GM12878 (cell line): ENCODE measurements at regions not wholly inside any gene's neighbourhood (a gene's known extent, or its start where the extent isn't known, plus 50 kb on each side); places are given as distances from the start of the nearest gene placed in this dataset.

Experiments
- ATAC-seq: fragments of 200-7000 bp; cut with Tn5 transposase; 3 replicates; pipeline ENCODE4 v1.9.1; 2020; ENCODE audit warnings: mild to moderate bottlenecking, moderate library complexity
- BruUV-seq: library from RNA; stranded (reverse); fragments of 400-500 nt; replicated peaks from 2 replicates; lab custom pipeline; 2021; lab: Mats Ljungman, UMichigan
- CTCF ChIA-PET: fragments of 300-600 bp; sonication (Branson Sonifier 250); formaldehyde crosslinking; extraction: SDS; loops from one replicate; lab custom pipeline; 2021; ENCODE audit warnings: inconsistent platforms; lab: Yijun Ruan, JAX
- POLR2A ChIA-PET: fragments of 350-600 bp; formaldehyde crosslinking; extraction: SDS; loops from one replicate; lab custom pipeline; 2021; ENCODE audit warnings: inconsistent platforms; lab: Charles Lee
- RAD21 ChIA-PET: fragments of 300-600 bp; sonication (Branson Sonifier 250); formaldehyde crosslinking; loops from one replicate; lab custom pipeline; 2023; ENCODE audit warnings: antibody characterized with exemption; ENCODE audit not compliant: unreplicated experiment; lab: Charles Lee
- SMC1A ChIA-PET: fragments of 300-600 bp; sonication (Branson Sonifier 250); formaldehyde crosslinking; loops from one replicate; lab custom pipeline; 2023; ENCODE audit not compliant: unreplicated experiment, uncharacterized antibody; lab: Charles Lee
- DNase-seq: peaks from one replicate; pipeline ENCODE4 v3.0.0-alpha.2; 2011; ENCODE audit warnings: low read depth, low spot score
- FAIRE-seq: peaks from 3 replicates; lab custom pipeline; 2011; peaks lifted over from hg19 to GRCh38; lab: Jason Lieb, UNC
- H2AFZ ChIP-seq: 2 replicates; pipeline ENCODE4 v1.6.0; 2011; ENCODE audit warnings: low read depth, low read length, control low read depth; ENCODE audit not compliant: control insufficient read depth
- H3K27ac ChIP-seq: 2 replicates; pipeline ENCODE4 v1.5.1; 2011; ENCODE audit warnings: control low read depth; ENCODE audit not compliant: control insufficient read depth, insufficient read depth
- H3K27me3 ChIP-seq, 2 experiments: replicated peaks in 1 of 2; 2 replicates each; pipeline versions ENCODE4 v1.6.0 to v1.6.1; 2011; ENCODE audit warnings: low read length in 1 of 2; ENCODE audit not compliant: control insufficient read depth in 2 of 2, insufficient read depth in 2 of 2
- H3K36me3 ChIP-seq, 2 experiments: 2 replicates each; pipeline ENCODE4 v1.5.1; 2011; ENCODE audit warnings: low read length in 1 of 2; ENCODE audit not compliant: control insufficient read depth in 2 of 2, insufficient read depth in 2 of 2
- H3K4me1 ChIP-seq: 2 replicates; pipeline ENCODE4 v1.6.1; 2011; ENCODE audit warnings: mild to moderate bottlenecking, low read length, moderate library complexity, mixed read lengths; ENCODE audit not compliant: control insufficient read depth, insufficient read depth
- H3K4me2 ChIP-seq: 2 replicates; pipeline ENCODE4 v1.6.0; 2011; ENCODE audit warnings: control low read depth; ENCODE audit not compliant: control insufficient read depth, insufficient read depth
- H3K4me3 ChIP-seq: fragments of 200-600 bp; sonication (generic); 2 replicates; pipeline ENCODE4 v1.5.1; 2016
- H3K79me2 ChIP-seq: 2 replicates; pipeline ENCODE4 v1.6.0; 2011; ENCODE audit warnings: low read length; ENCODE audit not compliant: control insufficient read depth, insufficient read depth
- H3K9ac ChIP-seq: 2 replicates; pipeline ENCODE4 v1.8.0; 2011; ENCODE audit warnings: low read length, control low read depth, mixed read lengths; ENCODE audit not compliant: control insufficient read depth, insufficient read depth
- H3K9me3 ChIP-seq: replicated peaks from 3 replicates; pipeline ENCODE4 v1.5.1; 2011; ENCODE audit warnings: mild to moderate bottlenecking, low read length; ENCODE audit not compliant: control insufficient read depth, insufficient read depth
- H4K20me1 ChIP-seq: 2 replicates; pipeline ENCODE4 v1.6.0; 2011; ENCODE audit not compliant: control insufficient read depth, insufficient read depth
- BACH1 ChIP-seq: fragments of 450-650 bp; IDR thresholded peaks from 2 replicates; pipeline ENCODE4 v1.6.1; 2017; ENCODE audit warnings: mild to moderate bottlenecking, borderline replicate concordance
- BRCA1 ChIP-seq: IDR thresholded peaks from 2 replicates; pipeline ENCODE4 v1.6.1; 2011; ENCODE audit warnings: low read depth, low read length, improper control_type of control experiment
- CBX5 ChIP-seq: sonication (generic); IDR thresholded peaks from 2 replicates; pipeline ENCODE4 v1.6.1; 2016; ENCODE audit warnings: low read depth, moderate library complexity, mild to moderate bottlenecking, inconsistent platforms
- DPF2 ChIP-seq: fragments of 450-650 bp; IDR thresholded peaks from 2 replicates; pipeline ENCODE4 v1.6.1; 2017; ENCODE audit warnings: mild to moderate bottlenecking
- GATAD2B ChIP-seq: fragments of 450-650 bp; conservative IDR thresholded peaks from 2 replicates; pipeline ENCODE4 v1.6.1; 2017; ENCODE audit warnings: low read depth, mild to moderate bottlenecking, moderate library complexity
- NBN ChIP-seq: fragments of 450-650 bp; IDR thresholded peaks from 2 replicates; pipeline ENCODE4 v1.6.1; 2016
- RB1 ChIP-seq: fragments of 450-650 bp; formaldehyde crosslinking; IDR thresholded peaks from 2 replicates; pipeline ENCODE4 v1.6.1; 2017; ENCODE audit warnings: mild to moderate bottlenecking, borderline replicate concordance
- ZBED1 ChIP-seq: IDR thresholded peaks from 2 replicates; pipeline ENCODE4 v1.6.1; 2016; ENCODE audit warnings: borderline replicate concordance
- ZSCAN29 ChIP-seq: fragments of 450-650 bp; IDR thresholded peaks from 2 replicates; pipeline ENCODE4 v1.6.1; 2017; ENCODE audit warnings: mild to moderate bottlenecking, moderate library complexity
- whole genome bisulfite sequencing: methylation state at CpG from one replicate; pipeline ENCODE4 v1.1.6; 2016; ENCODE audit warnings: low lambda C conversion rate; ENCODE audit not compliant: insufficient replicate concordance, insufficient coverage; ENCODE audit errors: missing lambda C conversion rate; 5-methylcytosine and 5-hydroxymethylcytosine counted together
- in situ Hi-C: fragments of 300-500 bp; cut with MboI; formaldehyde crosslinking; loops from 9 replicates; pipeline ENCODE4 v1.14.3; 2018; ENCODE audit warnings: mixed read lengths
- intact Hi-C: fragments of 100-400 bp; cut with micrococcal nuclease; formaldehyde crosslinking; loops from one replicate; pipeline ENCODE4 v1.14.2; 2022; ENCODE audit not compliant: unreplicated experiment
- TF ChIP-seq, protein P1 (sequence below): fragments of 450-650 bp; IDR thresholded peaks from 2 replicates; pipeline ENCODE4 v1.6.1; 2016; ENCODE audit warnings: mild to moderate bottlenecking
- TF ChIP-seq, protein P2 (sequence below): fragments of 450-650 bp; IDR thresholded peaks from 2 replicates; pipeline ENCODE4 v1.6.1; 2017; ENCODE audit warnings: borderline replicate concordance

DNA sequence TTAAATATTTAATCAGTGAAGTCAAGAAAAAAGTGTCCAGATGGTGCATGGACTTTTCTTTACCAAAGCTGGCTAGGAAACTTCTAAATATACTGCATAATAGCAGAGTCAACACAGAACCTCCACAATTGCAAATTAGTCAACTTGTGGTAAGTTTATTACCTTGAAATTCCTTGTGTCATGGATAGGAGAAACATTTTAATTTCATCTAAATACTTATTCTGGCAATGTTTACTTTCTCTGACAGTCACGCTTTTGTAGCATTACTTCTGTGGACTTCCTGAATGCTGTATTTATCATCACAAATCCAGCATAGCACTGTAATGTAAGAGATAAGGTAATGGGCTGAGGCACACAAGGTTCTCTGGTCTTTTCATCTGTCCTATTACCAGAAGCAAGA lies 2266.1 kb downstream of the PCDH7 start:
- no peaks in the 10 kb centered on the region for H3K36me3 ChIP-seq
- ATAC-seq (no peak), FAIRE-seq (no peak), DNase-seq (no peak)
- no TSS peak for BruUV-seq
- no peak overlapping the region for H3K4me3 ChIP-seq
- 0% methylated on average over 1 of the region's 1 CpG for whole genome bisulfite sequencing
- RAD21 ChIA-PET: no interaction called here
- in situ Hi-C loops (no loop called here), intact Hi-C loops (no loop called here)
- SMC1A ChIA-PET: no interaction called here
- no peaks in the 10 kb centered on the region for H3K27me3 ChIP-seq
- H2AFZ ChIP-seq: no peak overlapping the region
- no peak overlapping the region for H3K27ac ChIP-seq
- POLR2A ChIA-PET: no interaction called here
- H4K20me1 ChIP-seq: no peaks in the 10 kb centered on the region
- TF ChIP-seq GATAD2B (no peak), BRCA1 (no peak), ZBED1 (no peak), NBN (no peak), DPF2 (no peak), BACH1 (no peak), ZSCAN29 (no peak), CBX5 (no peak), RB1 (no peak)
- TF ChIP-seq, protein P1, sequence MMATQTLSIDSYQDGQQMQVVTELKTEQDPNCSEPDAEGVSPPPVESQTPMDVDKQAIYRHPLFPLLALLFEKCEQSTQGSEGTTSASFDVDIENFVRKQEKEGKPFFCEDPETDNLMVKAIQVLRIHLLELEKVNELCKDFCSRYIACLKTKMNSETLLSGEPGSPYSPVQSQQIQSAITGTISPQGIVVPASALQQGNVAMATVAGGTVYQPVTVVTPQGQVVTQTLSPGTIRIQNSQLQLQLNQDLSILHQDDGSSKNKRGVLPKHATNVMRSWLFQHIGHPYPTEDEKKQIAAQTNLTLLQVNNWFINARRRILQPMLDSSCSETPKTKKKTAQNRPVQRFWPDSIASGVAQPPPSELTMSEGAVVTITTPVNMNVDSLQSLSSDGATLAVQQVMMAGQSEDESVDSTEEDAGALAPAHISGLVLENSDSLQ: no peak
- TF ChIP-seq, protein P2, sequence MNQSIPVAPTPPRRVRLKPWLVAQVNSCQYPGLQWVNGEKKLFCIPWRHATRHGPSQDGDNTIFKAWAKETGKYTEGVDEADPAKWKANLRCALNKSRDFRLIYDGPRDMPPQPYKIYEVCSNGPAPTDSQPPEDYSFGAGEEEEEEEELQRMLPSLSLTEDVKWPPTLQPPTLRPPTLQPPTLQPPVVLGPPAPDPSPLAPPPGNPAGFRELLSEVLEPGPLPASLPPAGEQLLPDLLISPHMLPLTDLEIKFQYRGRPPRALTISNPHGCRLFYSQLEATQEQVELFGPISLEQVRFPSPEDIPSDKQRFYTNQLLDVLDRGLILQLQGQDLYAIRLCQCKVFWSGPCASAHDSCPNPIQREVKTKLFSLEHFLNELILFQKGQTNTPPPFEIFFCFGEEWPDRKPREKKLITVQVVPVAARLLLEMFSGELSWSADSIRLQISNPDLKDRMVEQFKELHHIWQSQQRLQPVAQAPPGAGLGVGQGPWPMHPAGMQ: no peak
- no peaks in the 10 kb centered on the region for H3K79me2 ChIP-seq
- no peak overlapping the region for H3K9ac ChIP-seq
- H3K4me2 ChIP-seq: no peak overlapping the region
- CTCF ChIA-PET: no interaction called here
- H3K9me3 ChIP-seq: no peaks in the 10 kb centered on the region
- no peaks in the 10 kb centered on the region for H3K4me1 ChIP-seq
